GM13976 (cell line): ENCODE measurements at regions not wholly inside any gene's neighbourhood (a gene's known extent, or its start where the extent isn't known, plus 50 kb on each side); places are given as distances from the start of the nearest gene placed in this dataset.

ENCODE experiments used
- DNase-seq: peaks from one replicate; pipeline ENCODE4 v3.0.0; 2012; ENCODE audit warnings: low spot score
- in situ Hi-C: fragments of 300-500 bp; cut with MboI; formaldehyde crosslinking; loops from one replicate; pipeline ENCODE4 v1.12.0; 2022; ENCODE audit warnings: low sequenced_read_pairs, mixed read lengths, inconsistent platforms; ENCODE audit not compliant: unreplicated experiment
- TF ChIP-seq, protein P1 (sequence below): IDR thresholded peaks from 2 replicates; pipeline ENCODE4 v1.5.1; 2012; ENCODE audit warnings: borderline replicate concordance, mild to moderate bottlenecking; ENCODE audit not compliant: insufficient read depth; ENCODE audit errors: extremely low read depth, missing control alignments, control extremely low read depth

DNA sequence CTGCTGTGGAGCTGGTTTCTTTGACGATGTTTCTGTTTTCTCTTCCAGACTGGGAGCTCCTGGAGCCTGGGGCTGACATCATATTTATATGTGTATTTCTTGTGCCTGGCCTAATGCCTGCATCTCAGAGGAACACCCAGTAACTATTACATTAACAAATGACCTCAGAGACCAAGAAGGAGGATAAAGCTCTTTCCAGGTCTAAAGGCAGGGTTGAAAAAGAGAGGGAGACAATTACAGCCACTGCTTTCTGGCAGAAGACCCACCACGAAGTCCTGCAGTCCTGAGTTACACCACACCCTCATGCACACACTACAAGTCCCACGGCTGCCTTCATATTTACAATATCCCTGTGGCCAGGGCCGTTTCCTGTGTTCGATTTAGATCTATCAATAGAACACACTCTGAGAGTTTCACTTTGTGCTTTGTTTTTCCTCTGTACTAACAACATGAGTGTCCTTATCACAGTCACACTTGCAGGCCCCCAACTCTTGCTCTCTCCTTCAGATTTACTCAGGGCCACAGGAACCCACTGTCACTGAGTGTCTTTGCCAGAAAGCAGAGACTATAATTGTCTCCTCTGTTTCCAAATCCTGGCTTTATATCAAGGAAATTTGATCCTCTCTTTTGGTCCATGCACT, 535.5 kb downstream of the MID1IP1 start:
- peak; percentile 9 for DNase-seq
- TF ChIP-seq, protein P1, sequence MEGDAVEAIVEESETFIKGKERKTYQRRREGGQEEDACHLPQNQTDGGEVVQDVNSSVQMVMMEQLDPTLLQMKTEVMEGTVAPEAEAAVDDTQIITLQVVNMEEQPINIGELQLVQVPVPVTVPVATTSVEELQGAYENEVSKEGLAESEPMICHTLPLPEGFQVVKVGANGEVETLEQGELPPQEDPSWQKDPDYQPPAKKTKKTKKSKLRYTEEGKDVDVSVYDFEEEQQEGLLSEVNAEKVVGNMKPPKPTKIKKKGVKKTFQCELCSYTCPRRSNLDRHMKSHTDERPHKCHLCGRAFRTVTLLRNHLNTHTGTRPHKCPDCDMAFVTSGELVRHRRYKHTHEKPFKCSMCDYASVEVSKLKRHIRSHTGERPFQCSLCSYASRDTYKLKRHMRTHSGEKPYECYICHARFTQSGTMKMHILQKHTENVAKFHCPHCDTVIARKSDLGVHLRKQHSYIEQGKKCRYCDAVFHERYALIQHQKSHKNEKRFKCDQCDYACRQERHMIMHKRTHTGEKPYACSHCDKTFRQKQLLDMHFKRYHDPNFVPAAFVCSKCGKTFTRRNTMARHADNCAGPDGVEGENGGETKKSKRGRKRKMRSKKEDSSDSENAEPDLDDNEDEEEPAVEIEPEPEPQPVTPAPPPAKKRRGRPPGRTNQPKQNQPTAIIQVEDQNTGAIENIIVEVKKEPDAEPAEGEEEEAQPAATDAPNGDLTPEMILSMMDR: no peak
- in situ Hi-C loops: no loop called here

- in situ Hi-C loops: no loop called here
- TF ChIP-seq, protein P1: no peak
- no peak for DNase-seq
Observed at GRCh38 chrX:39337451-39337850, 536.2 kb downstream of the MID1IP1 start.

DNA sequence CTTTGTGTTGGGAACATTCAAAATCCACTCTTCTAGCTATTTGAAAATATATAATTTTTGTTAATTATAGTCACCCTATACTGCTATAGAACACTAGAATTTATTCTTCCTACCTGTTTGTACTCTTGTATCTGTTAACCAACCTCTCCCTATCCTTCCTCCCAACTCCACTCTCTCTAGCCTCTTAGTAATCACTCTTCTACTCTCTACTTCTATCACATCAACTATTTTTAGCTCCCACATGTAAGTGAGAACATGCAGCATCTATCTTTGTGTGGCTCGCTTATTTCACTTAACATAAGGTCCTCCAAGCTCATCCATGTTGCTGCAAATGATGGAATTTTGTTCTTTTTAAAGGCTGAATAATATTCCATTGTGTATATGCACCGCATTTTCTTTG, 537.3 kb downstream of the MID1IP1 start:
- TF ChIP-seq, protein P1: no peak
- DNase-seq: no peak
- in situ Hi-C loops: no loop called here

DNA sequence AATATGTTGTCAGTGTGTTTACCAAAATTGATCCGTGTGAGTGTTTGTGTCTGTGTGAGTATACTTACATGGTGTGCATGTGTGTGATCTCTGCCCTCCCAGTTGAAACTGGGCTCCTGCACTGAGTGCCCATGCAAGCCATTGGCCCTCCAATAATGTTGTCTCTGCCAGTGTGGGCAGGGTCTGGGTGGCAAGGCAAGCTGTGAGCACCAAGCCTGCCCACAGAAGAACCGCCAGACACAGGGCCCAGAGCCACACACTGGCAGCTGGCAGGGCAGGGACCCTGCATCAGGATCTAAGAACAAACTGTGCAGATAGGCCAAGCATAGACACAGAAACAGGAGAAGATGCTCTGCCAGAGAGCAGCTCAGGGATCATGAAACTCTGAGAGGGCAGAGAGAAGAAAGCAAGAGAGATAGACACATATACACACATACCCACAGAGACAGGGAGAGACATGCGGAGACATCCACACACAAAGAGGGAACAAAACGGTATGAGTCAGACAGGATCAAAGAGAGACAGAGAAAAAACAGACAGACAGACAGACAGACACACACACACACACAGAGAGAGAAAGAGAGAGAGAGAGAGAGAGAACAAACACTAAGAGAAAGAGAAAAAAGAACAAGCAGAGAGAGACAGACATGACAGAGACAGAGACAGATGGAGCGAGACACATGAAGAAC, 555.0 kb downstream of the MID1IP1 start:
- TF ChIP-seq, protein P1: no peak
- in situ Hi-C loops: no loop called here
- no peak for DNase-seq

- in situ Hi-C loops: no loop called here
- no peak for DNase-seq
- TF ChIP-seq, protein P1: no peak
Observed at GRCh38 chrX:39360101-39360500, 558.8 kb downstream of the MID1IP1 start.

DNA sequence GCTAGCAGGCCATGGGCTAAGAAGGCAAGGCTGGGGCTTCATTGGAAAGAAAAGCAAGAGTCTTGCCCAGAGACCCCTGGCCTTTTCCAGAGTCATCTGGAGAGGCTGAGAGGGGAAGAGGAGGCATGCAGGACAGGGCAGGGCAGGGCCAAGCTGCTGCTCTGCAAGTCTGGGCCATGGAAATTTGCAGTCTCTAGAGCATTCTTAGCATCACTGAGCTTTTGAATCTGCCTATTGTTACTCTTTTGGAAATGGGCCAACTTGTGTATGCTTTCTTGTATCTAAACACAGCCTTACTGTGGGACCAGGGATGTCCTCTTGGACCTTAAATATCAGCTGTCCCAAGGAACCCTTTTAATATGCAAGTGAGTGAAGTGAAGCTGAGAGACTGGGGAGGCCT, 560.5 kb downstream of the MID1IP1 start:
- TF ChIP-seq, protein P1: no peak
- DNase-seq: no peak

More for the DNA sequence above, 560.5 kb downstream of the MID1IP1 start:
- in situ Hi-C loops: no loop called here
